CD4-positive, alpha-beta T cell (primary cell): ENCODE measurements at regions not wholly inside any gene's neighbourhood (a gene's known extent, or its start where the extent isn't known, plus 50 kb on each side); places are given as distances from the start of the nearest gene placed in this dataset.

Experiments used
- ATAC-seq: fragments of 200-7000 bp; cut with Tn5 transposase; one replicate; pipeline ENCODE4 v1.10.0; 2022; ENCODE audit warnings: mild to moderate bottlenecking; ENCODE audit not compliant: poor library complexity
- CTCF ChIA-PET: fragments of 350-600 bp; sonication (Branson Sonifier 250); formaldehyde crosslinking; loops from one replicate; lab custom pipeline; 2021; ENCODE audit warnings: antibody characterized with exemption, inconsistent platforms; lab: Charles Lee
- POLR2A ChIA-PET: fragments of 350-600 bp; sonication (Branson Sonifier 250); formaldehyde crosslinking; loops from one replicate; lab custom pipeline; 2021; ENCODE audit warnings: antibody characterized with exemption, inconsistent platforms; lab: Charles Lee
- DNase-seq, 14 experiments: peaks; one replicate each; pipeline ENCODE4 v3.0.0-alpha.2; 2013 to 2020; ENCODE audit warnings: mixed read lengths in 2 of 14
- H3K27ac ChIP-seq, 2 donors: one replicate each; pipeline versions ENCODE4 v1.5.1 to v1.7.0; 2013; ENCODE audit warnings: low read length in 2 of 2, low read depth in 1 of 2, mild to moderate bottlenecking in 1 of 2
- H3K27me3 ChIP-seq, 2 experiments: 1 replicate in 1 of 2; 2 replicates in 1 of 2; pipeline versions ENCODE4 v1.6.1 to v1.7.0; 2013; ENCODE audit warnings: low read length in 2 of 2, control low read depth in 1 of 2, mild to moderate bottlenecking in 1 of 2, moderate library complexity in 1 of 2; ENCODE audit not compliant: insufficient read depth in 2 of 2, control insufficient read depth in 1 of 2
- H3K36me3 ChIP-seq: one replicate; pipeline ENCODE4 v1.6.1; 2013; ENCODE audit warnings: low read length, control low read depth; ENCODE audit not compliant: insufficient read depth
- H3K4me1 ChIP-seq: one replicate; pipeline ENCODE4 v1.6.1; 2013; ENCODE audit warnings: low read length, control low read depth; ENCODE audit not compliant: insufficient read depth
- H3K4me3 ChIP-seq: one replicate; pipeline ENCODE4 v1.5.1; 2013; ENCODE audit warnings: mild to moderate bottlenecking, low read length, moderate library complexity
- H3K9me3 ChIP-seq, 2 experiments: 1 replicate in 1 of 2; 2 replicates in 1 of 2; pipeline versions ENCODE4 v1.6.1 to v1.7.0; 2013; ENCODE audit warnings: low read length in 2 of 2, mild to moderate bottlenecking in 2 of 2, control low read depth in 1 of 2, moderate library complexity in 1 of 2; ENCODE audit not compliant: control insufficient read depth in 1 of 2, insufficient read depth in 1 of 2
- H3K27ac Mint-ChIP-seq: one replicate; pipeline ENCODE4 v1.8.0; 2020; ENCODE audit warnings: mixed read lengths
- H3K27me3 Mint-ChIP-seq: one replicate; pipeline ENCODE4 v1.8.0; 2021; ENCODE audit warnings: mixed read lengths
- H3K36me3 Mint-ChIP-seq: one replicate; pipeline ENCODE4 v1.8.0; 2021; ENCODE audit warnings: low read depth, mixed read lengths
- H3K4me1 Mint-ChIP-seq: one replicate; pipeline ENCODE4 v1.8.0; 2021; ENCODE audit warnings: low read depth, mixed read lengths
- H3K4me3 Mint-ChIP-seq: one replicate; pipeline ENCODE4 v1.8.0; 2020; ENCODE audit warnings: mild to moderate bottlenecking, mixed read lengths
- H3K9me3 Mint-ChIP-seq: one replicate; pipeline ENCODE4 v1.8.0; 2020; ENCODE audit warnings: mixed read lengths
- CTCF ChIP-seq: fragments of 200-600 bp; IDR thresholded peaks from one replicate; pipeline ENCODE4 v1.8.0; 2022; ENCODE audit warnings: antibody characterized with exemption, mild to moderate bottlenecking
- intact Hi-C, 2 experiments: fragments of 100-400 bp; cut with DNase I in 1 of 2; cut with micrococcal nuclease in 1 of 2; formaldehyde crosslinking; loops; one replicate each; pipeline versions ENCODE4 v1.15.1 to v1.9.0; 2023 to 2025; cut with DNase I, micrococcal nuclease

GRCh38 chr5:85849411-85849810, 768.3 kb upstream of the COX7C start:
- CTCF ChIA-PET: no interaction called here

GRCh38 chr5:85865296-85865695, 752.4 kb upstream of the COX7C start:
- Histone ChIP-seq H3K9me3 (peaks cover 0 to 3% of the 10 kb centered on the region in 2 experiments), H3K4me1 (no peaks in the 10 kb centered on the region), H3K36me3 (no peaks in the 10 kb centered on the region), H3K27ac (no peak overlapping the region), H3K4me3 (no peak overlapping the region), H3K27me3 (no peaks in the 10 kb centered on the region)
- peaks cover 8% of the 10 kb centered on the region for H3K9me3 Mint-ChIP-seq
- H3K27me3 Mint-ChIP-seq: no peaks in the 10 kb centered on the region
- intact Hi-C loops: no loop called here
- no peak for DNase-seq
- H3K27ac Mint-ChIP-seq: no peak overlapping the region
- CTCF ChIA-PET: no interaction called here
- POLR2A ChIA-PET: no interaction called here
- H3K4me1 Mint-ChIP-seq: no peaks in the 10 kb centered on the region
- no peak for ATAC-seq
- TF ChIP-seq CTCF: no peak
- H3K36me3 Mint-ChIP-seq: no peaks in the 10 kb centered on the region
- no peak overlapping the region for H3K4me3 Mint-ChIP-seq

More at GRCh38 chr5:85849411-85849810, 768.3 kb upstream of the COX7C start:
- no peak overlapping the region for H3K27ac ChIP-seq
- Mint-ChIP-seq H3K36me3 (no peaks in the 10 kb centered on the region), H3K27ac (no peak overlapping the region), H3K9me3 (peaks cover 2% of the 10 kb centered on the region), H3K27me3 (no peaks in the 10 kb centered on the region), H3K4me3 (no peak overlapping the region), H3K4me1 (no peaks in the 10 kb centered on the region)
- no peaks in the 10 kb centered on the region for H3K27me3 ChIP-seq
- no peak for TF ChIP-seq CTCF
- H3K9me3 ChIP-seq: peaks cover 0 to 6% of the 10 kb centered on the region in 2 experiments
- no peak overlapping the region for H3K4me3 ChIP-seq
- no peak for DNase-seq
- intact Hi-C loops: no loop called here
- H3K36me3 ChIP-seq: no peaks in the 10 kb centered on the region
- POLR2A ChIA-PET: no interaction called here
- no peak for ATAC-seq
- H3K4me1 ChIP-seq: no peaks in the 10 kb centered on the region

GRCh38 chr5:85868070-85868469, 749.7 kb upstream of the COX7C start:
- Mint-ChIP-seq H3K4me3 (no peak overlapping the region), H3K27ac (no peak overlapping the region), H3K36me3 (no peaks in the 10 kb centered on the region), H3K27me3 (no peaks in the 10 kb centered on the region), H3K4me1 (no peaks in the 10 kb centered on the region), H3K9me3 (peaks cover 10% of the 10 kb centered on the region)
- ChIA-PET POLR2A (no interaction called here), CTCF (no interaction called here)
- DNase-seq (no peak), ATAC-seq (no peak)
- Histone ChIP-seq H3K27me3 (no peaks in the 10 kb centered on the region), H3K27ac (no peak overlapping the region), H3K9me3 (no peaks in the 10 kb centered on the region), H3K4me3 (no peak overlapping the region), H3K4me1 (no peaks in the 10 kb centered on the region), H3K36me3 (no peaks in the 10 kb centered on the region)
- no peak for TF ChIP-seq CTCF
- intact Hi-C loops: no loop called here
